Stimulated activated CD4-positive, alpha-beta T cell treated with anti-CD3 and anti-CD28 coated beads, Interleukin-1b, Interleukin-23, amount 100 ng/mL, for 1 hour (primary cell): ENCODE measurements at regions not wholly inside any gene's neighbourhood (a gene's known extent, or its start where the extent isn't known, plus 50 kb on each side); places are given as distances from the start of the nearest gene placed in this dataset.

Experiments used
- DNase-seq, 2 donors: peaks; one replicate each; pipeline ENCODE4 v3.0.0-alpha.2; 2020; ENCODE audit warnings: low read depth in 2 of 2

DNA sequence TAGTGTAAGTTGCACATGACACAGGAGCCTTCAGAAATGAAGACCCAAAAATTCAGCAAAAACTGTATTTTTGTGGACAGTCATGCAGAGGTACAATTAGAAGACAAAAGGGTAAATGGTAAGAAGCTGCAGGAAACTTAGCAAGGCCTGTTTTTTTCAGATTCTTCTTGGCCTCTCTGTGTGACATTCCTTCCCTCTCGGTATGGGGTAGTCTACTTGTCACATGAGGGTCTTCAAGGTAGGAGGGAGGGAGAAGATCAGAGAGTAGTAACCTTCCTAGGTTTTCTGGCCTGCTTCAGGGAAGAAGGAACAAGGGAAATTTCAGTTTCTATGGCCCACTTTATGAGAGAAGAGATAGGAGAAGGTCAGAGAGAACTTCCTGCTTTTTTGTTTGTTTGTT lies 230.4 kb upstream of the PPP1R2C start:
- DNase-seq, result no peak

DNA sequence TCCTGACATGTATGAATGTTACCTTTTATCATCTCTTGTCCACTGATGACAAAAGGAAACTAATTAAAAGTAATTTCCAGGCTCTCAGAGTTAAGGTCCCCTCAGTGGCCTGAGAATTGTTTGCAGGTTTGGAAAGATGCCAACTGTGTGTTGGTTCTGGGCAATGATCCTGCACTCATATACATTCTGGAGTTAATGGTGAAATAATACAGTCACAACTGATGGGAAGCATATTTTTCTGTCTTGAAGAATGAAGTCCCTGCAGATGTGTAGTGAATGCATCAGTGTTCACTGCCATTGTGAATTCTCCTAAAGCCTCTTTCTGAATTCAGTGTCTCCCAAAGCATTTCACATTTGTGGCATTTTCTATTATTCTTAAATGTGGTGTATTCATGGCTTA lies 238.1 kb upstream of the PPP1R2C start:
- no peak for DNase-seq

DNA sequence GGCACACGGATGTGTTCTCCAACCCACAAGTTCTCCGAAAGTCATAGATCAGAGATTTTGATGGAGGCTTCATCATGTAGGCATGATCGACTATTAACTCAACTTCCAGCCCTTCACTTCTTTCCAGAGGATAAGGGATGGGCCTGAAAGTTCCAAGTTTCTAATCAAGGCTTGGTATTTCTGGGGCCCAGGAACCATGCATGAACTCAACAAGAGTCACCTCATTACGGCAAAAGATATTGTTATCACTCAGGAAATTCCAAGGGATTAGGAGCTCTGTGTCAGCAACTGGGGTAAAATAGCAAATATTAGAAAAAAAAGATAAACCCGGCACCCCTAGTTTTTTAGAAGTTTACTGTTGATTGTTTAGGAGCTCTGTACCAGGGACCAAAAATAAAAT lies 240.1 kb upstream of the PPP1R2C start:
- DNase-seq, result no peak

DNA sequence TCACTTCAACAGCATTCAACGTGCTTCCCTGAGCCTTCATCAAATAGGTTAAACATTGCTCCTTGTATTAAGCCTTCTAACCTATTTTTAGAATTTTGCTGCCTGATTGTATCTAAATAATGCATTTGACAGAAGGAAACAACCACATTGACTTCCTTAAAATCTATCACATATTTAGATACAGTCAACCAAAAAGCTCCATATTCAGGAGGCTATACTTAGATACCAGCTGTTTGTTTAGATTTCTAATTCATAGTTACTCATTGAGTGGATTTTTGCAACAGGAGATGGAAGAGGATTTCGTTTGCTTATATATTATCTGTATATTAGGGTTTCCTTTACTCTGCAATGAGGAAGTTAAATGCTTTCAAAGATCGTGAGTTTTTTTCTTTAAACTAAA lies 241.1 kb upstream of the PPP1R2C start:
- DNase-seq, result no peak

DNA sequence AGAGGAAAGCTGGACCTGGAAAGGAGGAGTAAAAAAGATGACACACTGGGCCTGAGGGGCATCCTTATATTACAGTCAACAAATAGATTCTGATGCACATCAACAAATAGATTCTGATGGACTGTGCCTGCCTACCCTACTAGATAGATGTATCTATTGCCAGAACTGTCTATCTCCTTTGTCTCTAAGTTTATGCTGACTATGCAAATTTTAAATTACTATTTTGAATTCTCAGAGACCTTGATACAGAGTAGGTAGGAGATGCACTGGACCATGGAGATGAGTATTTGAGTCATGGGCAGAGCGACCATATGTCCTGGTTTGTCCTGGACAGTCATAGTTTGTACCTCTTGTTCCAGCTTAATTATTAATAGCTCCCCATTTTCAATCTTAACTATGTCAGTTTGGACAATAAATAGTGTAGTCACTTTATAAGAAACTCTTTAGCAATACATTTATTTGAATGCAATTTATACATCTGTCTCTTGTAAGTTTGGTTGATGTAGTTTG lies 247.9 kb upstream of the PPP1R2C start:
- DNase-seq, result no peak

DNA sequence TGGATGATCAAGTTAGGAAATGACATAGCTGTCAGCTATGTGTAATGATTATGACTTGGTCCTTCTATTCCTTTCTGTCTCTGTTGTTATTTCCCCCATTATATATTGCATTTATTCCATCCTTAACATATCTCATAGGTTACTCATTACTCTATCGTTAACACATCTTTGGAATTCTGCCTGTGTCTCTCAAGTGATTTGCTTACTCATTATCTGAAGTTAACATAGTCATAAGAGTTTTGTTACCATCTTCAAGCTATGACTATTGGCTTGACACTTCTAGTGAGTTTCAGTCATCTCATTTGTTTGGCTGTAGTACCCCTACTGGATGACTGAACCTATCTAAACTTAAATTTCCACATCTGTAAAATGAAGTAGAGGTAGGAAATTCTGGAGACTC lies 286.1 kb upstream of the PPP1R2C start:
- no peak for DNase-seq

DNA sequence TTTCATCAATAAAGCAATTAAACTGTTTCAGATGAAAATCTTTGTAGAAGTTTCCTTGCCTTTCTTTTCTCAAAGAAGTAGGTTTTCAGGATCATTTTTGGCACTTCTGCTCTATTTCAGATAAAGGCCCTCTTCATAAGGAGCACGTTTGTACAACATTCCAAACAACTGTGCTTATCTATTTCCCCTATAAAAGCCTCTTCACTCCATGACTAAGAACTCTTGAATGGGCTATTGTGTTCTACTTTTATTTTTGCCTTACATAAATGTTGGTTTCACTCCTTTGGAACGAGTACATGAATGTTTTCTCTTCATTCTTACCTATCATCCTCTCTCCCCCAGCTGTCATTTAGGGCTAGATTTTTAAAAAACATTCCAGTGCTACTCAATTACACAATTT lies 288.0 kb upstream of the PPP1R2C start:
- DNase-seq, result no peak

DNA sequence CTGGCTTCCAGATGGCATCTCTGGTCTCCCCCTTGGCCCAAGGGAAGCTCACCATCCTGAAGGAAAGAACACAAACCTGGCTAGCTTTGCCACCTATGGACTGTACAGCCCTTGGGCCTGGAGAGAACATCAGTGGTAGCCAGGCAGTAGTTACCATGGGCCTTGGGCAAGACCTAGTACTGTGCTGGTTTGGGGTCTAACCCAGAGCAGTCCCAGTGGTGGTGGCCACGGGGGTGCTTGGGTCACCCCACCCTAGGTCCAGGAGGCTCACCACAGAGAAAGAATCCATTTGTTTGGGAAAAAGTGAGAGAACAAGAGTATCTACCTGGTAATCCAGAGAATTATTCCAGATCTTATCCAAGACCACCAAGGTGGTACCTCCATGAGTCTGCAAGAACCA lies 290.7 kb upstream of the PPP1R2C start:
- no peak for DNase-seq

DNA sequence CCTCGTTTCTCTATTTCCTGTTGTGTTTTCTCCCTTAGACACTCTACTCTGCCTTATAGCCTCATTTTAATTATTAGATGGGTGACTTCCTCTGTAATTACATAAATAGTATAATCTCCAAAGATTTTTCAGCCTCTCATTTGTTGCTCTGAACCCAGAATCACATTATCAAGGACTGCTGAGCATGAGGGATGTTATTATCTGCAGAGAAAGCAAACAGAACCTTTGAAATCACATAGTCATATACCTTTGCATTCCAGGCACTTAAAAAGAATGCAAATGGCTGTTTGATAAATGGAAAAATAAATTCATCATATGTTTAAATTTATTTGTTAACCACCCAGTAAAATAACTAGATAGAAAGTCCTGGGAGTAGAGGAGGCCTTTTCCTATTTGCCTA lies 305.1 kb upstream of the PPP1R2C start:
- DNase-seq, result no peak

DNA sequence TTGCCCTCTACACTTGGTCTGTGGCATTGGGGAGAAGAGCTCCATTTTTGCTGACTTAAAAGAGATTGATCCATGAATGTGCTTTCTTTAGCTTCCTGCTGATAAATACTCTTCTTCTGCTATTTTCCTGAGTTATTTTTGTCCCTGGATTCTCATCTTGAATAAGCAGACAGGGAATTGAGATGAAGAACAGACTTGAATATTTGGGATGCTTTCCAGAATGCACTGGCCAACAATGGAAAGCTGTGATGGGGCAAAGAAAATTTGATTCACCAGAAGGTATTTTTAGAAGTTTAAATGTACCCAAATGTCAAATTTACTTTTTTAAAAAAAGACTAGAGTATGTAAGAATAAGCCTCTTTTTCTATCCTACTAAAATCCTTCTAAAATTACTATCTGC lies 309.9 kb upstream of the PPP1R2C start:
- no peak for DNase-seq

DNA sequence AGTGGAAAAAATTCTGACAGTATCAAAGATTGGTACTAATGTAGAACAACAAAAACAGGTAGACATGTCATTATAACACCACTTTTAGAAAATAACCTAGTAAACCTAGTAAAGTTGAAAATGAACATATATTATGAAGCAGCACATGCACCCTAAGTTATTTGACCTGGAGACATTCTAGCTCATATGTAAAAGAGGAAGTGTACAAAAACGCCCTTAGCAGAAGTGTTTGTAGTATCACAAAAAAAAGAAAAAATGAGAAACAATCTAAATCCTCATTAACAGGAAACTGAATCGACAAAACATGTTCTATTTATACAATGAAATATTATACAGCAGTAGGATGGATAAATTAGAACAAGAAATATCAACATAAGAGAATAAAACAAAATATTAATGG lies 318.9 kb upstream of the PPP1R2C start:
- no peak for DNase-seq

DNA sequence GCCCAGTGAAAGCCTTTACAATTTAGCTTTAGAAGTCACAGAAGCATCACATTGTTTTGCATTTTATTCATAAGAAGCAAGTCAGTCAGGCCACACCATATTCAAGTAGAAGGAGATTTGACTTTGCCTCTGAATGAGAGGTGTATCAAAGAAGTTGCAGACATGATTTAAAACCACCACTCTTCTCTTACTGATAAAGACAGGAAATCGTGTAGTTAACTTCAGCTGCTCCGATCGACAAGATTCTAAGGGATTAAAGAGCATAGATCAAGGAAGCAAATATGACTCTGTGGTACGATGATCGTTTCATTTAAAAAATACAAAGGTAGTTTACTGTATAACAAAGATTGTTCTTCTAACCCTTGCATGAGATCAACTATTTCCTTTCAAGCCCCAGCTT lies 328.0 kb upstream of the PPP1R2C start:
- DNase-seq, result no peak

DNA sequence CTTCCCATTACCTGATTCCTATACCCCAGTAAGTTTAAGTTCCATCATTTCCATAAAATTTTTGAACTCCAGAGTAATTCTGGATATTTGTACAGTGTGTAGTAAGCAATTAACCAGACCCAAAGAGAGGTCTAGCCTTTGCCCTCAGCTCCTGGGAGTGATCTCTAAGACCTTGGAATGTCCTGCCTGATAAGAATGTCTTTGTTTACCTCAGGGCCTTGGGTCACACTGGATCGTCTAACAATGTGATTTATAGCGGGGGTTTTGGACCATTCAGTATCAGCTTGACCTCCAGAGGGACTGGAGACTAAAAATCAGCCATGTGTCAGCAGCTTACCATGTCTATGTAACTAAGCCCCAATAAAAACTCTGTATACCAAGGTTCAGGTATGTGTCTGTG lies 330.9 kb upstream of the PPP1R2C start:
- no peak for DNase-seq

DNA sequence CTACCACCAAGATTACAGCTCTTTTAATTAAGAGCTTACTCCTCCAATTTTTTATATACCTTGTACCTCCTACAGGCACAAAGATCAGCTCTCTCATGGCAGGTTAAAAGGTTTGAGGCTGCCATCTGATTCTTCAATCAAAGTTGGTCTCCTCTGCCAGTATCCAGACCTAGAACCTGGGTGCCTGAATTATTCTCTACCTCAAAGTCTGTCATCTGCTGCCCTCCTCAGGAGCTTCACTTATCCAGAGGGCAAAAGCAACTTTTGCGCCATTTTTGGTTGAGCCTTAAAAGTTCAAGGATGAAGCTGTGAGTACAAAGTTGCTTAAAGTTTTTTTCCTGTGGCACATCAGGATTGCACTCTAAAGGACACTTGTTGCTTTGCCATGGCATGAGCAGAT lies 343.7 kb upstream of the PPP1R2C start:
- DNase-seq, result no peak

DNA sequence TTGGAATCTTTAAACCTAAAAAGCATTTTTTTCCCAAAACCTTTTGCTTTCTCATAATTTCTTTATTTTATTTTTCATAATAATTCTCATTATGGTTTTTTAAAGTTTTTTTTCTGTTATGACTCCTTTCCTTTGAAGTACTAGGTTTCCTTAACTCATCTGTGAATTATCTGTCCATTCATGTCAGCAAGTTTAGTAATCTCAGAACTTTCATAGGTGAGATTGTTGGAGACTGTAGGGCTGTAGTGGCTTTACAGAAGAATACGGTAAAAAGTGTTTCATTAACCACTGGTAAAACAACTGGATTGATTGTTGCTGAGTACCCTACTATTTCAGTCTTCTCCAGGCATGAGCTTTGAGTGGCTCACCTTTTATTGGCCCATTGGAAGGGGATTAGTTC lies 361.7 kb upstream of the PPP1R2C start:
- DNase-seq, result no peak

DNA sequence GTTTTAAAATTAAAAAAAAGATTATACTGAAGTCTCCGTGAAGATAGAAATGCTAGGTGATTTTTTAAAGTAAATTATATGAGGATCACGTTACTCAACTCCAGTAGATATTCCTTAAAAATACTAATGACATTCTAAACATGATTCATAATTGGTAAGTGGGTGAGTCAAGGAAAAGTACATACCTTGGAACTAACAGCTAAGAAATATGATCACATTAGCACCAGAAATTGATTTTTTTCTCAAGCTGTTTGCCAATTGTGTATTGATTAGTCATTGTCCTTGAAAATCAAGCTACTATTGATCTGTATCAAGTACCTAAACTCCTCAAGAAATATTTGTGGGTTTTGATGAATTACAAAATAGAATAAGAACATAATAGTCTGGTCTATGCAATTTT lies 362.6 kb upstream of the PPP1R2C start:
- DNase-seq, result no peak

DNA sequence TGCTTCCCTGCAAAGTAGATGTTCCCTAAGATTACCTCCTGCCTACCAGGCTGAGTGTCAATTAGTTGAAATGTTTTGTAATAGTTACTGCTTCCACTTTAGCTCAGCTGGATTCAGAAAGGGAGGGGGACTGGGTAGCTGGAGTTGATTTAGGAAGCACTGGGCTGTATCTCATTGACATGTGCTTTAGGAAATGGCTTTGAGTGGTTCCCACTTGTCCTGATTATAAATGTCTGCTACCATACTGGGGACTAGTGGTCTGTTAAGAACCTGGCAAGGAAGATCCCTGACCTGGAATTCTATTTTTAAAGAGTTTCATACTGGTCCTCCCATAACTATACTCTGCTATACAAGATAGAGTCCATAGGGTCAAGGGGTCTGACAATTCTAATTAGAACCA lies 363.9 kb upstream of the PPP1R2C start:
- DNase-seq, result no peak

DNA sequence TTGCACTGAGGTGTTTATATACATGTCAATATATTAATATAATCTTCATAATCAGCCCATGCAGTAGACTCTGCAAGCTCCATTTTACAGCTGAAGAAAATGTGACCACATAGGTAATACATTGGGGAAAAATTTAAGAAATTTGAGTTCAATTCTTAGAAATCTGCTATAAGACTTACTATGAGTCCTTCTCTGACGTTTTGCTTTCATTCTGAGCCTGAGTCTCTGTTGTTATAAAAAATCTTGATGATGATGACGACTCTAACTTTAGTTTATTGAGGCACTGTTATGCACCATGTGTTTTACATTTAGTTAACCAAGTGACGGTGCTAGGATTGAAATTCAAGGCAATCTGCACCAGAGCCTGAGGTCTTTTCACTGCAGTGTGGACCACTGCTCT lies 370.3 kb upstream of the PPP1R2C start:
- no peak for DNase-seq

DNA sequence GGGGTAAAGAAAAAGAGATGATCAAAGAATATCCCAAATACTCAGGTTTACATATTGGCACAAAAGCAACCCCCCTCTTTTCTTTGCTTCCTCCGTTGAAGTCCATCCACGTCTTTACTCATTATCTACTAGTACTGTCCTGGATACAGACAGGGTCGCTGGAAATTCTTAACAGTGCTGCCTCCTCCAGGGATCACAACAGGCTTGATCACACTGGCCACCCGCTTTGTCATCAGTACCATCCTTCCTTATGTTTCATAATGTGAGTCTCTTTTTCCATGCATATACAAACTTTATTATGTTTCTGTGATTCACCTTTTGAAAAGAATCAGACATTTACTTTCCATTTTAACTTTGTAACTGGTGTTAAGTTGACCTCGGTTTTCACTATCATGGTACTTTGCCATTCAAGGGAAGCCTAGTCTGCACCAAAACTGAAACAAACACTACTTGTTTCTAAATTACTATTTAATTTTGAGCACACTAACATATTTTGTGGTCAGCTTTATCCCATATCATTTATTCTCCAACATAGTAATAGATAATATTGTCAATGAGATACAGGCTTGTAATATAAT lies 387.5 kb upstream of the PPP1R2C start:
- no peak for DNase-seq

DNA sequence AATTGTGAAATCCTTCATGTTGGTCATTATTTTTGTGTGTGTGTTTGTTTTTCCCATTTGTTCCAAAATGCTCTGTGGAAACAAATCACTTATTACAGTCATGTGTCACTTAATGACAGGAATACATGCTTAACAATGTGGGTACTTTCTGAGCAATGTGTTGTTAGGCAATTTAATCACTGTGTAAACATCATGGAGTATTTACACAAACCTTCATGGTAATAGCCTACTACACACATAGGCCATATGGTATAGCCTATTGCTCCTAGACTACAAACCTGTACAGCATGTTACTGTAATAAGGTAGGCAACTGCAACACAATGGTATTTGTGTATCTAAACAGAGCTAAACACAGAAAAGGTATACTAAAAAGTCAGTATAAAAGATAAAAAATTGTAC lies 388.9 kb upstream of the PPP1R2C start:
- DNase-seq, result no peak

DNA sequence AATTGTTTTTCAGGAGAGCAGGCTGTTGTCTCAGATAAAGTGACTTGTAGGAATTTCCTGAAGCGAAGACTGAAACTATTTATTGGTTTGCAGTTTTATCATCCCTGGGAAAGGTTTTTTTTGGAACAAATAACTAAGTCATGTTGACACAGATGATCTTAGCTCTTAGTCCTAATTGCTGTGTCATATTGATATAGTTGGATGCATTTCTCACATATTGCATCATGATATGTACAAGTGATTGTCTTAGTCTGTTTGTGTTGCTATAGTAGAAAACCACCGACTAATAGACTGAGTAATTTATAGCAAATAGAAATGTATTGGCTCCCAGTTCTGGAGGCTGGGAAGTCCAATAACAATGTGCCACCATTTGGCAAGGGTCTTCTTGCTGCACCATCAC lies 397.5 kb upstream of the PPP1R2C start:
- no peak for DNase-seq

DNA sequence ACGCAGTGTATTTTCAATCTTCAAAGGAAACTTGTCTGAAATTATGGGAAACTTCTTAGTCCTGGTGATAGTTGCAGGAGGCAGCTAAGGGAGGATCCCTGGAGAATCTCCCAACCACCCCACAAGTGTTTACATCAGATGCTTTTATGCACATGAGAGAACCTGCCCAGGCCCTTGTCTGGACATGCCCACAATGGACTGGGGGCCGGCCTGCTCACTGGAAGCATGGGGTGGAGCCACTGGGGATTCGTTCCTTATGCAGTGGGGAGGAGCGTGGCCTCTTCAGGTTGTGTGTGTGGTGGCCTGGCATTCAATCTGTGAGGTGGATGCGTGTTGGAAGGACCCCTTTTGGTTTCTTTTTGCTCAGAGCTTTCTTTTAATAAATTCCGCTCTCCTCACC lies 398.7 kb upstream of the PPP1R2C start:
- no peak for DNase-seq

DNA sequence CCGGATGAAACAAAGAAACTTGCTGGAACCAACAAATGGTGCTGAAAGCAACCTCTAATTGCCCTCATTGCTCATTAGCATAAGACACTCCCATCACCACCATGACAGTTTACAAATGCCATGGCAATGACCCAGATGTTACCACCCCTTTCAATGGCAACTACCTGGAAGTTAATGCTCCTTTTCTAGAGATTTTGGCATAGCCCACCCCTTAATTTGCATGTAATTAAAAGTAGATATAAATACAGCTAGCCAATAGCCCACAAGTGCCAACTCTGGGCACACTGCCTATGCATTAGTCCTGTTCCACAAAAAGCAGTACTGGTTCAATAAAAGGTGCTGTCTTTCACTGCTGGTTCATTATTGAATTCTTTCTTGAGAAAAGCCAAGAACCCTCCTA lies 410.3 kb upstream of the PPP1R2C start:
- DNase-seq, result no peak

DNA sequence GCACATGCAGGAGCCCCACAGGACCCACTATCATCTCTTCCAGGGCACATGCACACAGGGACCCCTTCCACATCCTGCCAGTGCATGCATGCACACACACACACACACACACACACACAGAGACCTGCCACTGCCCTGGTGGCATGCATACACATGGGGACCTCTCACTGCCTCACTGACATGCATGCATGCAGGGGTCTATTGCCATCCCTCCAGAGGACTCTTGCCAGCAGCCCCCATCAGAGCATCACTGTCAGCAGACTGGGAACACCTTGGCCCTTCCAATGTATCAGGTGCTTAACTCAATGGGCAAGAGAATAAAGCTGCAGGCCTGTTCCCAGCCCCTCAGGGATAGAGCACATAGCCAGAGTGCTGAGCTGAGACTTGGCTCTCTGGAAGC lies 433.6 kb upstream of the PPP1R2C start:
- DNase-seq, result no peak

DNA sequence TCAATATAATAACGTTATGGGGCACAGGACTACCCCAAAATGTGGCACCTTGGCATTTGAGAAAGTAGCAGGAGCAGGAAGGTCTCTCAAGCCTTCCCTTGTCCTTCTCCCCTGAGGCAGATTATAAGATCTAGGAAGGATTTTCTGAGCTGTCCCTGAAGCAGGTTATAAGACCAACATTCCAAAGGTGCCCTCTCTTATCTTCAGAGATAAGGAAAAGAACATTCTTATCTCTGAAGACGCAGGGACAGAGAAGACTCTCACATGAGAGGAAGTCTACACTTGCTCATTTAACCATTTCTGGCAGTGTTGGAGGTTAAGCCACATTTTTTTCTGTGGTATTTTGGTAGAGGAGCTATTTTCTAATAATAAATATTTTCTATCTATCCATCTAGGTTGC lies 437.9 kb upstream of the MAOA start:
- no peak for DNase-seq
